ENCODE measurements at regions not wholly inside any gene's neighbourhood (a gene's known extent, or its start where the extent isn't known, plus 50 kb on each side); places are given as distances from the start of the nearest gene placed in this dataset.
A peak's percentile ranks its signal among the peaks of the same experiment; 100 is the strongest.

- no peak for TF ChIP-seq CTCF (IDR thresholded peaks at IDR 0.05)
- TF ChIP-seq POLR2A (IDR thresholded peaks at IDR 0.05), result no peak
- peak; percentile 75 for TF ChIP-seq POLR2AphosphoS5 (IDR thresholded peaks at IDR 0.05)
Measured at GRCh38 chr3:153284282-153284938, 122.4 kb downstream of the RAP2B start.
